SK-MEL-5 (cell line): ENCODE measurements at regions not wholly inside any gene's neighbourhood (a gene's known extent, or its start where the extent isn't known, plus 50 kb on each side); places are given as distances from the start of the nearest gene placed in this dataset.
"Not testable (repeated sequence)": the region's sequence is repeated elsewhere in the genome, so short reads cannot be mapped to it uniquely, and the experiment has no call there.

Experiments used
- DNase-seq: peaks from one replicate; pipeline ENCODE4 v3.0.0-alpha.2; 2016; ENCODE audit warnings: low read depth, low spot score
- in situ Hi-C: cut with HindIII; loops from 2 replicates; pipeline ENCODE4 v1.10.0; 2016; ENCODE audit warnings: low sequenced_read_pairs, high pct_unique_total_duplicates, low pct_unique_long_range_greater_than_20kb
- small RNA-seq, 2 experiments: library from RNA; depleted of rRNA; stranded (forward); fragments of <200 nt; gene quantifications; one replicate each; pipeline ENCODE3, GENCODE V24; 2014

- DNase-seq, in situ Hi-C loops: not testable (repeated sequence)
Measured at GRCh38 chr18:35906291-35906690, 66.2 kb upstream of the RMP24 start.

GRCh38 chr18:35910327-35910726 is 62.2 kb upstream of the RMP24 start:
- no peak for DNase-seq
- in situ Hi-C loops: no loop called here

- in situ Hi-C loops: no loop called here
Measured at GRCh38 chr18:35912332-35912731, 60.1 kb upstream of the RMP24 start.

GRCh38 chr18:35915056-35915455 is 57.4 kb upstream of the RMP24 start:
- in situ Hi-C loops: no loop called here
- DNase-seq: no peak

More at GRCh38 chr18:35912332-35912731, 60.1 kb upstream of the RMP24 start:
- DNase-seq: no peak

DNA sequence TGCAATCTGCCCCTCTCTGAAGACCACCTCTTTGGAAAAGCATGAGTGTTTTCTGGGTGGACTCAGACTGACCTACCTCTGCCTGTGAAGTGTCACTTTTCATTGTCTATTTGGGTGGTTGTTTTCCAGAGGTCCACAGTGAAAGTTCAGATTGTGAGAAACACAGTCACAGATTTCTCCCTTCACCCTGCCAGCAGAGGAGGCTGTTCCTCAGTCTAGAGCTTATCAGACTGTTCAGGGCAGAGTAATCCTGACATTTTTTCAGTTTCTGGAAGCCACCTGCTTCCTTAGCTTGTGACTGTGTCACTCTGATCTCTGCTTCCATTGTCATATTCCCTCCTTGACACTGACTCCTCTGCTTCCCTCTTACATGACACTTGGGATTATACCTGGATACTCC is 55.4 kb upstream of the RMP24 start:
- peak; percentile 43 for DNase-seq
- in situ Hi-C loops: no loop called here

DNA sequence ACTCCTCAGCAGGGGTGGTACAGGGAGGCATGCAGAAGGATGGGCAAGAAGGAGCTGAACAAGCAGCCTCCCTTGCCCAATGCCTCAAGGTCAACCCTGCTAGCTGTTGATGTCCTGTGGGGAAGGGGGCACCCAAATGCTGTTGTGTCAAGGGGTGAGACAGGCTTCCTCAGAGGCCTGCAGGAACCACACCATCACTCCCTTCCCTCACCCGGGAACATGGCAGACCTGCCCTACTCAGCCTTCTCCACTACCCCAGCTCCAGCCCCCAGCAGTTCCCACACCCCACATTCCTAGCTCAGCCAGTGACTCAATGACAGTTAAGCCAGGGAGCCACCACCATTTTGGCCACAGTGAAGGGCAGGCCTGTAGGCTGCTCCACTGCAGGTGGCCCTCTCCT is 53.9 kb upstream of the RMP24 start:
- DNase-seq: no peak
- in situ Hi-C loops: no loop called here

DNA sequence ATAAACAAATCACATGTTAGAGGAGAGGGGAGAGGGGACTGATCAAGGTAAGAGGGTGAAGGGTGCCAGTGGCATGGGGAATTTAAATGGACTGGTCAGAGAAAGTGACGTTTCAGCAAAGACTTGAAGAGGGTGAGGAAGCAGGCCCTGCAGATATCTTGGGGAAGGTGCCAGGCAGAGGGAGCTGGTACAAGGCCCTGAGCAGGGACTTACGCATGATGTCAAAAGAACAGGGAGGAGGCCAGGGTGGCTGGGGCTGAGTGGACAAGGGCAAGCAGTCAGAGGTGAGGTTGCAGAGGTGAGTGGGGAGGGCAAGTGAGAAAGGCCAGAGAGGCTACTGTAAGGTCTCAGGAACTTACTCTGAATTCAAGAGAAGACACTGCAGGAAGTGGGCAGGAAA is 53.3 kb upstream of the RMP24 start:
- in situ Hi-C loops: no loop called here

GRCh38 chr18:35920623-35921022 is 51.9 kb upstream of the RMP24 start:
- in situ Hi-C loops: no loop called here
- DNase-seq: no peak

More for the DNA sequence above, 53.3 kb upstream of the RMP24 start:
- DNase-seq: no peak

Small RNAs in the stretch of these regions (small RNA-seq; reads per million reads assigned to genes)
- gene MIR187: 0.02 to 1.1 reads per million in 2 experiments
